ENCODE measurements at regions not wholly inside any gene's neighbourhood (a gene's known extent, or its start where the extent isn't known, plus 50 kb on each side); places are given as distances from the start of the nearest gene placed in this dataset.

DNA sequence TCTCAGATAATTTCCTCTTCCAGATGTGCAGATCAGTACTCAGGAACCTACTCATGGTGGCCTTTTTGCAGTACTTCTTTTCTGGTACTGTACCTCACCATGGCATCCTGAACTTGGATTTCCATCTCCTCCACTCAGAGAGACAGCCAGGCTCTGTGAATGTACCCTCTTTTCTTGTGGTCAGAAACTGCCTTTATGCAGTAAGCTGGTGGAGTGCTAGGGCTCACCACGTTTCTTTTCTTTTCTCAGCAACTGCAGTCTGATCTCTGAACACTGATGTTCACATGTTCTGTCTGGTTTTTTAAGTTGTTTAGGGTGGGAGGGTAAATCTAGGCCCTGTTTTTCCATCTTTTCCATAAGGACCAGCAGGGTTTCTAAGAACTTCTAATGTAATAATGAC is 99.8 kb upstream of the NRXN3 start:
- DNase-seq (ENCODE audit: insufficient read length, low spot score), result no peak
- no peak for FAIRE-seq
- TF ChIP-seq PAX5 (IDR thresholded peaks at IDR 0.05; ENCODE audit: insufficient read depth, low read length, severe bottlenecking) (no peak), SPI1 (IDR thresholded peaks at IDR 0.05; ENCODE audit: low read depth, low read length) (no peak), POLR2A (IDR thresholded peaks at IDR 0.05; ENCODE audit: low read depth, low read length) (no peak), POLR2AphosphoS5 (IDR thresholded peaks at IDR 0.05; ENCODE audit: low read depth, low read length) (no peak), TAF1 (IDR thresholded peaks at IDR 0.05; ENCODE audit: low read depth, low read length) (no peak), POU2F2 (IDR thresholded peaks at IDR 0.05; ENCODE audit: low read depth, low read length) (no peak)

- TF ChIP-seq SPI1 (IDR thresholded peaks at IDR 0.05; ENCODE audit: low read depth, low read length) (peak; percentile 26; the same call in 1 of the 2 replicates), PAX5 (IDR thresholded peaks at IDR 0.05; ENCODE audit: insufficient read depth, low read length, severe bottlenecking) (no peak)
- FAIRE-seq, result no peak
- DNase-seq (ENCODE audit: insufficient read length, low spot score), result no peak
These were observed 99.1 kb upstream of the NRXN3 start for GRCh38 chr14:78071016-78071549.

DNA sequence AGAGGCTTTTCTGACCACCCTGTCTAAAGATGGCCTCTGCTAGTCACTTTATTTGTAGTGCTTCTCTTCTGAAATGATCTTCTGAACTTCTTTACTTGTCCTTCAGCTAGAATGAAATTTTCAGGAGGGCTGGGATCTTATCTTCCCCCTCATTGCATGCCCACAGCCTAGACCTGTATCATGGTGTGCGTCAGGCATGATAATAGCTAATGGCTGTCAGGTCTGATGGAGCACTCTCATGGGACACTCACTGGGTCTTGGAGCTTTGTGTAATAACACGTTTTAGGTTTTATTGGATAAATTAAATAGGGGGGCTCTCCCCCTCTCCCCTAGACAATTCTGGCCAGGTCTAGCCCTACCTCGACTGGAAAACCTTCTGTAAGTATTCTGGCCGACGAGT is 97.1 kb upstream of the NRXN3 start:
- DNase-seq (ENCODE audit: insufficient read length, low spot score) (no peak), FAIRE-seq (no peak)
- TF ChIP-seq POU2F2 (IDR thresholded peaks at IDR 0.05; ENCODE audit: low read depth, low read length), result no peak
- TF ChIP-seq POLR2AphosphoS5 (IDR thresholded peaks at IDR 0.05; ENCODE audit: low read depth, low read length), result no peak
- TF ChIP-seq SPI1 (IDR thresholded peaks at IDR 0.05; ENCODE audit: low read depth, low read length), result no peak
- no peak for TF ChIP-seq POLR2A (IDR thresholded peaks at IDR 0.05; ENCODE audit: low read depth, low read length)
- TF ChIP-seq PAX5 (IDR thresholded peaks at IDR 0.05; ENCODE audit: insufficient read depth, low read length, severe bottlenecking), result no peak
- no peak for TF ChIP-seq TAF1 (IDR thresholded peaks at IDR 0.05; ENCODE audit: low read depth, low read length)

GRCh38 chr14:78074561-78074960 is 95.6 kb upstream of the NRXN3 start:
- TF ChIP-seq PAX5 (IDR thresholded peaks at IDR 0.05; ENCODE audit: insufficient read depth, low read length, severe bottlenecking), result no peak
- no peak for TF ChIP-seq POU2F2 (IDR thresholded peaks at IDR 0.05; ENCODE audit: low read depth, low read length)
- TF ChIP-seq TAF1 (IDR thresholded peaks at IDR 0.05; ENCODE audit: low read depth, low read length), result no peak
- no peak for TF ChIP-seq SPI1 (IDR thresholded peaks at IDR 0.05; ENCODE audit: low read depth, low read length)
- TF ChIP-seq POLR2A (IDR thresholded peaks at IDR 0.05; ENCODE audit: low read depth, low read length), result no peak
- TF ChIP-seq POLR2AphosphoS5 (IDR thresholded peaks at IDR 0.05; ENCODE audit: low read depth, low read length), result no peak
- DNase-seq (ENCODE audit: insufficient read length, low spot score), result no peak
- no peak for FAIRE-seq

DNA sequence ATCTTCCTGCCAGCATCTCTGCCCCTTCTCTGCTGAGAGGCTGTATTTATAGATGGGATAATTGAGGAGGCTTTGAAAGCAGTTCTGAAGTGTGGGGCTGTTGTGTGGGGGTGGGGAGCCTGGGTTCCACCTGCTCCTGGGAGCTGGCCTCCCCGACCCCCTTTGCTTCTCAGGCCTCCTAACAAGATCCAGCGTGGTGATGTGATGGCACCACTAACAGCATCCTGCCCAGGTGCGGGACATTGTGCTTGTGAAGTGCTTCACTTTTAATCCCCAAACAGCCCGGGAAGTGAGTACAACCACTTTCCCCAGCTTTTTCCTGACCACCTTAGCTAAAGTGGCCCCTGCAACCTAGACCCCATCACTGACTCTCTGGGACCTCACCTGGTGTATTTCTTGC is 95.1 kb upstream of the NRXN3 start:
- TF ChIP-seq TAF1 (IDR thresholded peaks at IDR 0.05; ENCODE audit: low read depth, low read length) (no peak), PAX5 (IDR thresholded peaks at IDR 0.05; ENCODE audit: insufficient read depth, low read length, severe bottlenecking) (no peak), POU2F2 (IDR thresholded peaks at IDR 0.05; ENCODE audit: low read depth, low read length) (no peak), POLR2AphosphoS5 (IDR thresholded peaks at IDR 0.05; ENCODE audit: low read depth, low read length) (no peak), POLR2A (IDR thresholded peaks at IDR 0.05; ENCODE audit: low read depth, low read length) (no peak), SPI1 (IDR thresholded peaks at IDR 0.05; ENCODE audit: low read depth, low read length) (no peak)
- no peak for FAIRE-seq
- DNase-seq (ENCODE audit: insufficient read length, low spot score), result no peak

GRCh38 chr14:78075555-78076277 is 94.5 kb upstream of the NRXN3 start:
- TF ChIP-seq POLR2AphosphoS5 (IDR thresholded peaks at IDR 0.05; ENCODE audit: low read depth, low read length) (no peak), TAF1 (IDR thresholded peaks at IDR 0.05; ENCODE audit: low read depth, low read length) (no peak), POLR2A (IDR thresholded peaks at IDR 0.05; ENCODE audit: low read depth, low read length) (no peak), POU2F2 (IDR thresholded peaks at IDR 0.05; ENCODE audit: low read depth, low read length) (no peak), SPI1 (IDR thresholded peaks at IDR 0.05; ENCODE audit: low read depth, low read length) (no peak), PAX5 (IDR thresholded peaks at IDR 0.05; ENCODE audit: insufficient read depth, low read length, severe bottlenecking) (no peak)
- no peak for FAIRE-seq
- DNase-seq (ENCODE audit: insufficient read length, low spot score), result no peak

- FAIRE-seq (no peak), DNase-seq (ENCODE audit: insufficient read length, low spot score) (no peak)
- TF ChIP-seq POLR2A (IDR thresholded peaks at IDR 0.05; ENCODE audit: low read depth, low read length), result no peak
- no peak for TF ChIP-seq PAX5 (IDR thresholded peaks at IDR 0.05; ENCODE audit: insufficient read depth, low read length, severe bottlenecking)
- no peak for TF ChIP-seq POU2F2 (IDR thresholded peaks at IDR 0.05; ENCODE audit: low read depth, low read length)
- no peak for TF ChIP-seq SPI1 (IDR thresholded peaks at IDR 0.05; ENCODE audit: low read depth, low read length)
- TF ChIP-seq POLR2AphosphoS5 (IDR thresholded peaks at IDR 0.05; ENCODE audit: low read depth, low read length), result no peak
These were observed 88.9 kb upstream of the NRXN3 start for GRCh38 chr14:78081245-78081644.

GRCh38 chr14:78083837-78084236 is 86.3 kb upstream of the NRXN3 start:
- DNase-seq (ENCODE audit: insufficient read length, low spot score) (no peak), FAIRE-seq (no peak)
- TF ChIP-seq SPI1 (IDR thresholded peaks at IDR 0.05; ENCODE audit: low read depth, low read length), result no peak
- TF ChIP-seq POU2F2 (IDR thresholded peaks at IDR 0.05; ENCODE audit: low read depth, low read length), result no peak
- no peak for TF ChIP-seq PAX5 (IDR thresholded peaks at IDR 0.05; ENCODE audit: insufficient read depth, low read length, severe bottlenecking)
- no peak for TF ChIP-seq TAF1 (IDR thresholded peaks at IDR 0.05; ENCODE audit: low read depth, low read length)
- no peak for TF ChIP-seq POLR2AphosphoS5 (IDR thresholded peaks at IDR 0.05; ENCODE audit: low read depth, low read length)
- no peak for TF ChIP-seq POLR2A (IDR thresholded peaks at IDR 0.05; ENCODE audit: low read depth, low read length)

- TF ChIP-seq PAX5 (IDR thresholded peaks at IDR 0.05; ENCODE audit: insufficient read depth, low read length, severe bottlenecking) (no peak), TAF1 (IDR thresholded peaks at IDR 0.05; ENCODE audit: low read depth, low read length) (no peak)
- DNase-seq (ENCODE audit: insufficient read length, low spot score) (no peak), FAIRE-seq (no peak)
These were observed 83.8 kb upstream of the NRXN3 start for GRCh38 chr14:78086342-78086741.

- no peak for DNase-seq (ENCODE audit: insufficient read length, low spot score)
- FAIRE-seq, result no peak
- TF ChIP-seq SPI1 (IDR thresholded peaks at IDR 0.05; ENCODE audit: low read depth, low read length) (no peak), POLR2A (IDR thresholded peaks at IDR 0.05; ENCODE audit: low read depth, low read length) (no peak)
These were observed 81.3 kb upstream of the NRXN3 start for GRCh38 chr14:78088916-78089315.
